Naive thymus-derived CD4-positive, alpha-beta T cell (primary cell): ENCODE measurements at regions not wholly inside any gene's neighbourhood (a gene's known extent, or its start where the extent isn't known, plus 50 kb on each side); places are given as distances from the start of the nearest gene placed in this dataset.

Experiments
- ATAC-seq: fragments of 150-1000 bp; cut with Tn5 transposase; 2 replicates; pipeline ENCODE4 v1.10.0; 2021; ENCODE audit warnings: mild to moderate bottlenecking, moderate library complexity
- CTCF ChIA-PET: fragments of 350-600 bp; sonication (Branson Sonifier 250); formaldehyde crosslinking; loops from one replicate; lab custom pipeline; 2021; ENCODE audit warnings: antibody characterized with exemption; lab: Charles Lee
- POLR2A ChIA-PET: fragments of 350-600 bp; sonication (Branson Sonifier 250); formaldehyde crosslinking; loops from one replicate; lab custom pipeline; 2021; ENCODE audit warnings: antibody characterized with exemption, inconsistent platforms; lab: Charles Lee
- DNase-seq, 9 donors: peaks; one replicate each; pipeline versions ENCODE4 v3.0.0 to v3.0.0-alpha.2; 2020 to 2022; ENCODE audit warnings: mixed read lengths in 1 of 9
- H3K27ac ChIP-seq: one replicate; pipeline ENCODE4 v1.7.0; 2013; ENCODE audit warnings: mild to moderate bottlenecking, low read depth, low read length, moderate library complexity
- H3K27me3 ChIP-seq, 2 donors: one replicate each; pipeline ENCODE4 v1.7.0; 2013; ENCODE audit warnings: low read length in 2 of 2, mild to moderate bottlenecking in 2 of 2, moderate library complexity in 2 of 2; ENCODE audit not compliant: control insufficient read depth in 2 of 2, insufficient read depth in 2 of 2
- H3K36me3 ChIP-seq, 3 experiments: 1 replicate in 2 of 3; 2 replicates in 1 of 3; pipeline ENCODE4 v1.7.0; 2013; ENCODE audit warnings: low read length in 3 of 3, mild to moderate bottlenecking in 3 of 3, moderate library complexity in 1 of 3; ENCODE audit not compliant: insufficient read depth in 3 of 3, control insufficient read depth in 2 of 3
- H3K4me1 ChIP-seq, 2 donors: one replicate each; pipeline ENCODE4 v1.7.0; 2013; ENCODE audit warnings: low read length in 2 of 2, mild to moderate bottlenecking in 2 of 2, moderate library complexity in 1 of 2; ENCODE audit not compliant: control insufficient read depth in 2 of 2, insufficient read depth in 2 of 2
- H3K4me3 ChIP-seq: 2 replicates; pipeline ENCODE4 v1.7.0; 2013; ENCODE audit warnings: mild to moderate bottlenecking, low read length
- H3K9me3 ChIP-seq, 3 experiments: 1 replicate in 2 of 3; 2 replicates in 1 of 3; pipeline ENCODE4 v1.7.0; 2013; ENCODE audit warnings: low read length in 3 of 3; ENCODE audit not compliant: control insufficient read depth in 2 of 3
- H3K27ac Mint-ChIP-seq, 9 donors: one replicate each; pipeline ENCODE4 v1.8.0; 2020 to 2022; ENCODE audit warnings: mixed read lengths in 9 of 9, mild to moderate bottlenecking in 8 of 9, moderate library complexity in 5 of 9, inconsistent platforms in 2 of 9
- H3K27me3 Mint-ChIP-seq, 5 donors: one replicate each; pipeline ENCODE4 v1.8.0; 2021 to 2022; ENCODE audit warnings: mixed read lengths in 5 of 5, mild to moderate bottlenecking in 1 of 5
- H3K36me3 Mint-ChIP-seq, 5 donors: one replicate each; pipeline ENCODE4 v1.8.0; 2020 to 2022; ENCODE audit warnings: mixed read lengths in 5 of 5, mild to moderate bottlenecking in 3 of 5, inconsistent platforms in 1 of 5
- H3K4me1 Mint-ChIP-seq, 7 donors: one replicate each; pipeline ENCODE4 v1.8.0; 2020 to 2022; ENCODE audit warnings: mixed read lengths in 7 of 7, mild to moderate bottlenecking in 3 of 7, inconsistent platforms in 1 of 7
- H3K4me3 Mint-ChIP-seq, 10 donors: one replicate each; pipeline ENCODE4 v1.8.0; 2020 to 2022; ENCODE audit warnings: mild to moderate bottlenecking in 10 of 10, mixed read lengths in 10 of 10, moderate library complexity in 6 of 10, inconsistent platforms in 2 of 10
- H3K9me3 Mint-ChIP-seq, 11 donors: one replicate each; pipeline ENCODE4 v1.8.0; 2020 to 2022; ENCODE audit warnings: mixed read lengths in 11 of 11, mild to moderate bottlenecking in 4 of 11, inconsistent platforms in 1 of 11, moderate library complexity in 1 of 11
- intact Hi-C, 2 donors: fragments of 100-400 bp; cut with micrococcal nuclease; formaldehyde crosslinking; loops; one replicate each; pipeline ENCODE4 v1.15.1; 2023

DNA sequence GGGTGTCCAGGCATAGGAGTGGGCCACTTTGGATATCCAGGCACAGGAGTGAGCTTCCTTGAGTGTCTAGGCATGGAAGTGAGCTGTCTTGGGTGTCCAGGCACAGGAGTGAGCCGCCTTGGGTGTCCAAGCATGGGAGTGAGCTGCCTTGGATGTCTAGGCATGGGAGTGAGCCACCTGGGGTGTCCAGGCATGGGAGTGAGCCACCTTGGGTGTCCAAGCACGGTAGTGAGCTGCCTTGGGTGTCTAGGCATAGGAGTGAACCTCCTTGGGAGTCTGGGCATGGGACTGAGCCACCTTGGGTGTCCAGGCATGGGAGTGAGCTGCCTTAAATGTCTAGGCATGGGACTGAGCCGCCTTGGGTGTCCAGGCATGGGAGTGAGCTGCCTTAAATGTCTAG lies 146.3 kb downstream of the C1orf94 start:
- Mint-ChIP-seq H3K4me3 (no peak overlapping the region), H3K27me3 (peaks cover 0 to 32% (median 24%) of the 10 kb centered on the region in 5 donors), H3K27ac (no peak overlapping the region), H3K4me1 (no peaks in the 10 kb centered on the region), H3K36me3 (peaks cover 0 to 3% (median 0%) of the 10 kb centered on the region in 5 donors), H3K9me3 (peaks cover 0 to 15% (median 0%) of the 10 kb centered on the region in 11 donors)
- no peaks in the 10 kb centered on the region for H3K27me3 ChIP-seq
- no peak for DNase-seq
- H3K27ac ChIP-seq = no peak overlapping the region
- no peak for ATAC-seq
- H3K36me3 ChIP-seq = no peaks in the 10 kb centered on the region
- POLR2A ChIA-PET = no interaction called here
- H3K4me1 ChIP-seq = no peaks in the 10 kb centered on the region
- intact Hi-C loops = no loop called here
- H3K4me3 ChIP-seq = no peak overlapping the region
- H3K9me3 ChIP-seq = no peaks in the 10 kb centered on the region
- CTCF ChIA-PET = no interaction called here

DNA sequence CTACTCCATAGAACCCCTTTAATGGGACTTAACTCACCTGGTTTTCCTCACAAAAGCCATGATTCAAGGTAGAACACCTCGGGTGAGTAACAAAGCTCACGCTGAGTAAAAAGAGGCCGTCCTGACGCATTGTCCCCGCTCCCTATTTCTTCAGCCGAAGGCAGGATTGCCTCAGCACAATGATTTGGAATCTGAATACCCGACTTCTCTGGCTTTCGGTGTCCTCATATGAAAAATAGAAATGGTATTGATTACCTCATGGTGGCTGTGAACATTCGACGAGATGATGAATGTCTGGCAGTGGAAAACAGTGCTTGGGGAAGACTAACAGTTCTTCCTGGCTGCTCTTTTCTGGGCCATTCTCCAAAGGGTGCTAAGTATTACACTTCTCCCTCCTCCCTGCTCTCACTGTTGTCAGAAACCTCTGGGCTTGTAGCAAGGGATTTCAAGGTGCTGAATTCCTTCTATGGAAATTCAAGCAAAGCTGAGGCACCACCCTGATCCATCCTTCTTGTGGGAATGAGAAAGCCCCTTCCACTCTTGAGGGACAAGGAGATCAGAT lies 148.3 kb downstream of the C1orf94 start:
- DNase-seq (no peak), ATAC-seq (no peak)
- POLR2A ChIA-PET = no interaction called here
- no peaks in the 10 kb centered on the region for H3K9me3 ChIP-seq
- H3K27ac ChIP-seq = no peak overlapping the region
- H3K4me3 Mint-ChIP-seq = no peak overlapping the region
- no peaks in the 10 kb centered on the region for H3K36me3 ChIP-seq
- H3K36me3 Mint-ChIP-seq = no peaks in the 10 kb centered on the region
- CTCF ChIA-PET = no interaction called here
- peaks cover 0 to 32% (median 21%) of the 10 kb centered on the region in 5 donors for H3K27me3 Mint-ChIP-seq
- H3K27ac Mint-ChIP-seq = no peak overlapping the region
- H3K27me3 ChIP-seq = no peaks in the 10 kb centered on the region
- H3K4me1 ChIP-seq = no peaks in the 10 kb centered on the region
- peaks cover 0 to 8% (median 0%) of the 10 kb centered on the region in 11 donors for H3K9me3 Mint-ChIP-seq
- H3K4me1 Mint-ChIP-seq = no peaks in the 10 kb centered on the region
- intact Hi-C loops = no loop called here
- no peak overlapping the region for H3K4me3 ChIP-seq

DNA sequence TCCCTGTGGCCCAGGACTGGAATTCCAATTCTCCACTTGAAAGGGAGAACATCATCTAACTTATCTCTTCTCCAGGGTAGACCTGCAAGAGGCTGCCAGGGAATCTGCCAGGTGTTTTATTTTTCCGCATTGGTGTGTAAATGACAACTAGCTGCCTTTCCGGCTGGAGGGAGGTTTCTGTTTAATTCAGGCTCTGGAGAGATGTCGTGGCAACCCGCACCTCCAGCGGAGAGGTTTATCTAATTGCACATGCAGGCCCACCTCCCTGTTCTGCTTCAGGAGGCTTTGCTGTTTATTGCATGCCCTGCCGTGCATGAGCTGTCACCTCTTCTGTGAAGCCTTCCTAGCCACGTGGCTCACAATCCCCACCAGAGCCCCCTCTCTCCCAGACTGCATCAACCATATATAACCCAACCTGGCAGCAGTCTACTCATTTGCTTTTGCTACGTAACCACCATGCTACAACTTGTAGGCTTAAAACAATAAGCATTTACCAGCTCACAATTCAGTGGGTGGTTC lies 151.6 kb downstream of the C1orf94 start:
- no peaks in the 10 kb centered on the region for H3K36me3 Mint-ChIP-seq
- H3K36me3 ChIP-seq = no peaks in the 10 kb centered on the region
- no peak overlapping the region for H3K4me3 ChIP-seq
- no peak overlapping the region for H3K4me3 Mint-ChIP-seq
- no peak overlapping the region for H3K27ac ChIP-seq
- peaks cover 0 to 22% (median 16%) of the 10 kb centered on the region in 5 donors for H3K27me3 Mint-ChIP-seq
- intact Hi-C loops = no loop called here
- no peak overlapping the region for H3K27ac Mint-ChIP-seq
- ChIA-PET CTCF (no interaction called here), POLR2A (no interaction called here)
- no peak for ATAC-seq
- no peaks in the 10 kb centered on the region for H3K4me1 ChIP-seq
- no peaks in the 10 kb centered on the region for H3K4me1 Mint-ChIP-seq
- peaks cover 0 to 5% (median 0%) of the 10 kb centered on the region in 11 donors for H3K9me3 Mint-ChIP-seq
- no peaks in the 10 kb centered on the region for H3K27me3 ChIP-seq
- DNase-seq = no peak
- H3K9me3 ChIP-seq = no peaks in the 10 kb centered on the region

GRCh38 chr1:34330061-34330460 lies 153.4 kb downstream of the C1orf94 start:
- peaks cover 0 to 5% (median 0%) of the 10 kb centered on the region in 11 donors for H3K9me3 Mint-ChIP-seq
- no peaks in the 10 kb centered on the region for H3K4me1 ChIP-seq
- intact Hi-C loops = no loop called here
- no peak for DNase-seq
- H3K36me3 Mint-ChIP-seq = no peaks in the 10 kb centered on the region
- no peaks in the 10 kb centered on the region for H3K9me3 ChIP-seq
- H3K36me3 ChIP-seq = no peaks in the 10 kb centered on the region
- H3K4me3 ChIP-seq = no peak overlapping the region
- no peak overlapping the region for H3K4me3 Mint-ChIP-seq
- H3K27me3 ChIP-seq = no peaks in the 10 kb centered on the region
- no peak for ATAC-seq
- no peak overlapping the region for H3K27ac ChIP-seq
- POLR2A ChIA-PET = no interaction called here
- CTCF ChIA-PET = no interaction called here
- H3K27me3 Mint-ChIP-seq = peaks cover 0 to 22% (median 16%) of the 10 kb centered on the region in 5 donors
- H3K27ac Mint-ChIP-seq = no peak overlapping the region
- H3K4me1 Mint-ChIP-seq = no peaks in the 10 kb centered on the region

- Mint-ChIP-seq H3K27me3 (peaks cover 0 to 25% (median 20%) of the 10 kb centered on the region in 5 donors), H3K4me1 (no peaks in the 10 kb centered on the region), H3K9me3 (peaks cover 0 to 5% (median 0%) of the 10 kb centered on the region in 11 donors), H3K27ac (no peak overlapping the region), H3K4me3 (no peak overlapping the region), H3K36me3 (no peaks in the 10 kb centered on the region)
- DNase-seq (no peak), ATAC-seq (no peak)
- Histone ChIP-seq H3K27ac (no peak overlapping the region), H3K4me1 (no peaks in the 10 kb centered on the region), H3K36me3 (no peaks in the 10 kb centered on the region), H3K9me3 (no peaks in the 10 kb centered on the region), H3K27me3 (no peaks in the 10 kb centered on the region), H3K4me3 (no peak overlapping the region)
- POLR2A ChIA-PET = no interaction called here
- intact Hi-C loops = no loop called here
- CTCF ChIA-PET = no interaction called here
Measured at GRCh38 chr1:34331020-34331926, 154.6 kb downstream of the C1orf94 start.

GRCh38 chr1:34332996-34333395 lies 156.3 kb downstream of the C1orf94 start:
- Histone ChIP-seq H3K27ac (no peak overlapping the region), H3K27me3 (no peaks in the 10 kb centered on the region), H3K4me3 (no peak overlapping the region), H3K36me3 (no peaks in the 10 kb centered on the region), H3K9me3 (no peaks in the 10 kb centered on the region), H3K4me1 (no peaks in the 10 kb centered on the region)
- POLR2A ChIA-PET = no interaction called here
- ATAC-seq = no peak
- intact Hi-C loops = no loop called here
- CTCF ChIA-PET = no interaction called here
- H3K27ac Mint-ChIP-seq = no peak overlapping the region
- H3K36me3 Mint-ChIP-seq = no peaks in the 10 kb centered on the region
- H3K9me3 Mint-ChIP-seq = peaks cover 0 to 1% (median 0%) of the 10 kb centered on the region in 11 donors
- H3K27me3 Mint-ChIP-seq = peaks cover 0 to 19% (median 15%) of the 10 kb centered on the region in 5 donors
- no peak for DNase-seq
- no peak overlapping the region for H3K4me3 Mint-ChIP-seq
- H3K4me1 Mint-ChIP-seq = no peaks in the 10 kb centered on the region
